HepG2 (cell line): ENCODE measurements at regions not wholly inside any gene's neighbourhood (a gene's known extent, or its start where the extent isn't known, plus 50 kb on each side); places are given as distances from the start of the nearest gene placed in this dataset.

ENCODE experiments used
- ATAC-seq: fragments of 200-7000 bp; cut with Tn5 transposase; 3 replicates; pipeline ENCODE4 v1.9.1; 2020; ENCODE audit warnings: mild to moderate bottlenecking, moderate library complexity
- BruUV-seq: library from RNA; stranded (reverse); fragments of 400-500 nt; replicated peaks from 2 replicates; lab custom pipeline; 2021; lab: Mats Ljungman, UMichigan
- CTCF ChIA-PET: fragments of 300-600 bp; formaldehyde crosslinking; extraction: SDS; loops from one replicate; lab custom pipeline; 2021; ENCODE audit warnings: low total read pairs, inconsistent platforms, low intra/inter-chr PET ratio; lab: Yijun Ruan, JAX
- POLR2A ChIA-PET: fragments of 350-600 bp; sonication (Branson Sonifier 250); formaldehyde crosslinking; loops from one replicate; lab custom pipeline; 2020; ENCODE audit warnings: antibody characterized with exemption, inconsistent platforms; lab: Yijun Ruan, JAX
- DNase-seq: peaks from one replicate; pipeline ENCODE4 v3.0.0-alpha.2; 2015; ENCODE audit warnings: low spot score
- FAIRE-seq: peaks from 3 replicates; lab custom pipeline; 2011; peaks lifted over from hg19 to GRCh38; lab: Jason Lieb, UNC
- H2AFZ ChIP-seq: one replicate; pipeline ENCODE4 v1.6.1; 2011; ENCODE audit warnings: low read length, inconsistent platforms
- H3K27ac ChIP-seq: fragments of 300-600 bp; 3 replicates; pipeline ENCODE4 v1.8.0; 2011; ENCODE audit warnings: mixed run types, mild to moderate bottlenecking, mixed read lengths, low read length, inconsistent platforms; ENCODE audit not compliant: insufficient read depth; ENCODE audit errors: extremely low read length
- H3K27me3 ChIP-seq, 2 experiments: fragments of 200-600 bp in 1 of 2; 2 replicates in 1 of 2; 3 replicates in 1 of 2; pipeline versions ENCODE4 v1.6.0 to v1.8.0; 2011; ENCODE audit warnings: low read length in 2 of 2, mild to moderate bottlenecking in 2 of 2, moderate library complexity in 2 of 2, inconsistent platforms in 1 of 2; ENCODE audit not compliant: insufficient read depth in 2 of 2, control insufficient read depth in 1 of 2
- H3K36me3 ChIP-seq, 2 experiments: fragments of 200-600 bp in 1 of 2; replicated peaks in 1 of 2; 2 replicates in 1 of 2; 3 replicates in 1 of 2; pipeline versions ENCODE4 v1.5.1 to v1.8.0; 2011; ENCODE audit warnings: low read length in 2 of 2, inconsistent platforms in 1 of 2; ENCODE audit not compliant: insufficient read depth in 2 of 2, control insufficient read depth in 1 of 2
- H3K4me1 ChIP-seq: 2 replicates; pipeline ENCODE4 v1.5.1; 2012; ENCODE audit warnings: low read length, inconsistent platforms; ENCODE audit not compliant: insufficient read depth
- H3K4me2 ChIP-seq: 2 replicates; pipeline ENCODE4 v1.6.0; 2011; ENCODE audit warnings: low read depth, low read length, inconsistent platforms
- H3K4me3 ChIP-seq, 3 experiments: fragments of 200-600 bp in 1 of 3; sonication (generic), shearing (Covaris generic) in 1 of 3; replicated peaks in 1 of 3; 2 replicates each; pipeline ENCODE4 v1.5.1; 2011 to 2016; ENCODE audit warnings: low read length in 3 of 3, inconsistent platforms in 2 of 3, low read depth in 2 of 3, mild to moderate bottlenecking in 2 of 3, control low read depth in 1 of 3, mixed read lengths in 1 of 3; ENCODE audit not compliant: insufficient read depth in 1 of 3
- H3K79me2 ChIP-seq: one replicate; pipeline ENCODE4 v1.6.1; 2011; ENCODE audit warnings: low read length, inconsistent platforms; ENCODE audit not compliant: insufficient read depth
- H3K9ac ChIP-seq: 2 replicates; pipeline ENCODE4 v1.6.0; 2011; ENCODE audit warnings: mild to moderate bottlenecking, low read depth, low read length, inconsistent platforms; ENCODE audit not compliant: insufficient read depth
- H3K9me3 ChIP-seq: 2 replicates; pipeline ENCODE4 v1.5.1; 2012; ENCODE audit warnings: mild to moderate bottlenecking, low read length
- H4K20me1 ChIP-seq: 2 replicates; pipeline ENCODE4 v1.6.0; 2011; ENCODE audit warnings: inconsistent platforms, mild to moderate bottlenecking, low read length, moderate library complexity; ENCODE audit not compliant: insufficient read depth
- CEBPB ChIP-seq: IDR thresholded peaks from 2 replicates; pipeline ENCODE4 v1.6.1; 2011; ENCODE audit warnings: low read depth, low read length, improper control_type of control experiment, borderline replicate concordance
- E2F1 ChIP-seq: sonication (generic); formaldehyde crosslinking; IDR thresholded peaks from 2 replicates; pipeline ENCODE4 v1.5.0; 2020; ENCODE audit warnings: missing genetic modification reagents
- HNRNPLL ChIP-seq: fragments of 200-400 bp; formaldehyde crosslinking; IDR thresholded peaks from 2 replicates; pipeline ENCODE4 v1.6.1; 2017; ENCODE audit warnings: mild to moderate bottlenecking, low read depth, low read length; ENCODE audit not compliant: poor library complexity, severe bottlenecking
- HOMEZ ChIP-seq: IDR thresholded peaks from 2 replicates; pipeline ENCODE4 v1.6.1; 2016; ENCODE audit warnings: low read depth
- NONO ChIP-seq, 2 experiments: fragments of 450-650 bp in 1 of 2; sonication (generic) in 1 of 2; formaldehyde crosslinking in 1 of 2; IDR thresholded peaks in 1 of 2; conservative IDR thresholded peaks in 1 of 2; 2 replicates each; pipeline versions ENCODE4 v1.6.1 to v1.8.0; 2017 to 2022; ENCODE audit warnings: mild to moderate bottlenecking in 1 of 2, missing genetic modification reagents in 1 of 2, moderate library complexity in 1 of 2
- NRL ChIP-seq: sonication (generic); formaldehyde crosslinking; IDR thresholded peaks from 2 replicates; pipeline ENCODE4 v1.5.0; 2020; ENCODE audit warnings: missing genetic modification reagents, mild to moderate bottlenecking, moderate library complexity, borderline replicate concordance
- SRY ChIP-seq: sonication (generic); formaldehyde crosslinking; IDR thresholded peaks from 2 replicates; pipeline ENCODE4 v1.8.0; 2022; ENCODE audit warnings: mild to moderate bottlenecking, missing genetic modification reagents
- WGBS: methylation state at CpG from one replicate; pipeline ENCODE4 v1.1.6; 2017; ENCODE audit warnings: low lambda C conversion rate; 5-methylcytosine and 5-hydroxymethylcytosine counted together
- in situ Hi-C: cut with HindIII; loops from 2 replicates; pipeline ENCODE4 v1.10.0; 2017; ENCODE audit warnings: low pct_unique_long_range_greater_than_20kb; ENCODE audit not compliant: extremely low pct_ligation_motif_present
- intact Hi-C: fragments of 100-400 bp; cut with micrococcal nuclease; formaldehyde crosslinking; loops from one replicate; pipeline ENCODE4 v1.10.0; 2022; ENCODE audit not compliant: unreplicated experiment
- TF ChIP-seq, protein P1 (sequence below): sonication (generic); formaldehyde crosslinking; IDR thresholded peaks from 2 replicates; pipeline ENCODE4 v1.4.0; 2020; ENCODE audit warnings: low read depth, missing genetic modification reagents

- no peak for TF ChIP-seq SRY (CRISPR knock-in tag)
- BruUV-seq: no TSS peak
- intact Hi-C loops: no loop called here
- ChIA-PET POLR2A (no interaction called here), CTCF (no interaction called here)
- Histone ChIP-seq H3K4me3 (no peak overlapping the region), H2AFZ (no peak overlapping the region), H3K27ac (no peak overlapping the region), H4K20me1 (no peaks in the 10 kb centered on the region), H3K9me3 (no peaks in the 10 kb centered on the region), H3K36me3 (no peaks in the 10 kb centered on the region), H3K9ac (no peak overlapping the region), H3K79me2 (no peaks in the 10 kb centered on the region), H3K4me1 (peaks cover 1% of the 10 kb centered on the region), H3K27me3 (no peaks in the 10 kb centered on the region), H3K4me2 (no peak overlapping the region)
- FAIRE-seq (no peak), DNase-seq (no peak), ATAC-seq (no peak)
- in situ Hi-C loops: no loop called here
Observed at GRCh38 chr21:16425376-16425775, 695.6 kb downstream of the USP25 start.

- no peak for ATAC-seq
- BruUV-seq: no TSS peak
- Histone ChIP-seq H3K4me3 (no peak overlapping the region), H3K9me3 (no peaks in the 10 kb centered on the region), H3K27me3 (no peaks in the 10 kb centered on the region), H3K79me2 (no peaks in the 10 kb centered on the region), H3K9ac (no peak overlapping the region), H3K36me3 (no peaks in the 10 kb centered on the region), H3K27ac (no peak overlapping the region), H4K20me1 (no peaks in the 10 kb centered on the region), H3K4me2 (no peak overlapping the region), H3K4me1 (no peaks in the 10 kb centered on the region), H2AFZ (no peak overlapping the region)
- intact Hi-C loops: no loop called here
- ChIA-PET POLR2A (no interaction called here), CTCF (no interaction called here)
- no peak for DNase-seq
- FAIRE-seq: no peak
- WGBS: 29% methylated on average over 6 of the region's 6 CpGs
- in situ Hi-C loops: no loop called here
- TF ChIP-seq E2F1 (no peak), HNRNPLL (no peak), CEBPB (no peak), NRL (CRISPR knock-in tag) (no peak), HOMEZ (no peak), NONO (IDR thresholded peaks at IDR 0.05) (no peak), NONO (CRISPR knock-in tag; conservative IDR thresholded peaks at IDR 0.05) (no peak)
- TF ChIP-seq, protein P1, sequence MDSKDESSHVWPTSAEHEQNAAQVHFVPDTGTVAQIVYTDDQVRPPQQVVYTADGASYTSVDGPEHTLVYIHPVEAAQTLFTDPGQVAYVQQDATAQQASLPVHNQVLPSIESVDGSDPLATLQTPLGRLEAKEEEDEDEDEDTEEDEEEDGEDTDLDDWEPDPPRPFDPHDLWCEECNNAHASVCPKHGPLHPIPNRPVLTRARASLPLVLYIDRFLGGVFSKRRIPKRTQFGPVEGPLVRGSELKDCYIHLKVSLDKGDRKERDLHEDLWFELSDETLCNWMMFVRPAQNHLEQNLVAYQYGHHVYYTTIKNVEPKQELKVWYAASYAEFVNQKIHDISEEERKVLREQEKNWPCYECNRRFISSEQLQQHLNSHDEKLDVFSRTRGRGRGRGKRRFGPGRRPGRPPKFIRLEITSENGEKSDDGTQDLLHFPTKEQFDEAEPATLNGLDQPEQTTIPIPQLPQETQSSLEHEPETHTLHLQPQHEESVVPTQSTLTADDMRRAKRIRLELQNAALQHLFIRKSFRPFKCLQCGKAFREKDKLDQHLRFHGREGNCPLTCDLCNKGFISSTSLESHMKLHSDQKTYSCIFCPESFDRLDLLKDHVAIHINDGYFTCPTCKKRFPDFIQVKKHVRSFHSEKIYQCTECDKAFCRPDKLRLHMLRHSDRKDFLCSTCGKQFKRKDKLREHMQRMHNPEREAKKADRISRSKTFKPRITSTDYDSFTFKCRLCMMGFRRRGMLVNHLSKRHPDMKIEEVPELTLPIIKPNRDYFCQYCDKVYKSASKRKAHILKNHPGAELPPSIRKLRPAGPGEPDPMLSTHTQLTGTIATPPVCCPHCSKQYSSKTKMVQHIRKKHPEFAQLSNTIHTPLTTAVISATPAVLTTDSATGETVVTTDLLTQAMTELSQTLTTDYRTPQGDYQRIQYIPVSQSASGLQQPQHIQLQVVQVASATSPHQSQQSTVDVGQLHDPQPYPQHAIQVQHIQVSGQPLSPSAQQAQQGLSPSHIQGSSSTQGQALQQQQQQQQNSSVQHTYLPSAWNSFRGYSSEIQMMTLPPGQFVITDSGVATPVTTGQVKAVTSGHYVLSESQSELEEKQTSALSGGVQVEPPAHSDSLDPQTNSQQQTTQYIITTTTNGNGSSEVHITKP: no peak
Observed at GRCh38 chr21:16426936-16427335, 697.2 kb downstream of the USP25 start.
